ENCODE measurements at regions not wholly inside any gene's neighbourhood (a gene's known extent, or its start where the extent isn't known, plus 50 kb on each side); places are given as distances from the start of the nearest gene placed in this dataset.

- TF ChIP-seq CTCF (IDR thresholded peaks at IDR 0.05) (no peak), USF2 (IDR thresholded peaks at IDR 0.05; ENCODE audit: borderline replicate concordance, low read depth, low read length) (no peak), EZH2phosphoT487 (IDR thresholded peaks at IDR 0.05; ENCODE audit: borderline replicate concordance, low read depth) (no peak), FOXM1 (IDR thresholded peaks at IDR 0.05; ENCODE audit: low read depth) (no peak), USF1 (IDR thresholded peaks at IDR 0.05; ENCODE audit: borderline replicate concordance, low read depth) (no peak), RCOR1 (IDR thresholded peaks at IDR 0.05; ENCODE audit: low read length) (no peak), POLR2AphosphoS5 (IDR thresholded peaks at IDR 0.05; ENCODE audit: low read depth, low read length) (no peak), EP300 (IDR thresholded peaks at IDR 0.05; ENCODE audit: borderline replicate concordance in 1 of 2, low read depth in 1 of 2, low read length in 1 of 2) (no peak), NRF1 (IDR thresholded peaks at IDR 0.05; ENCODE audit: low read depth, low read length) (no peak), TAF1 (IDR thresholded peaks at IDR 0.05; ENCODE audit: borderline replicate concordance, low read depth, low read length) (no peak), FOXJ3 (CRISPR knock-in tag; IDR thresholded peaks at IDR 0.05) (no peak), YY1 (IDR thresholded peaks at IDR 0.05; ENCODE audit: low read depth) (no peak)
Measured at GRCh38 chr12:93040367-93040766, 111.3 kb upstream of the EEA1 start.

Data from SK-N-SH (cell line).